ENCODE measurements at regions not wholly inside any gene's neighbourhood (a gene's known extent, or its start where the extent isn't known, plus 50 kb on each side); places are given as distances from the start of the nearest gene placed in this dataset.

DNA sequence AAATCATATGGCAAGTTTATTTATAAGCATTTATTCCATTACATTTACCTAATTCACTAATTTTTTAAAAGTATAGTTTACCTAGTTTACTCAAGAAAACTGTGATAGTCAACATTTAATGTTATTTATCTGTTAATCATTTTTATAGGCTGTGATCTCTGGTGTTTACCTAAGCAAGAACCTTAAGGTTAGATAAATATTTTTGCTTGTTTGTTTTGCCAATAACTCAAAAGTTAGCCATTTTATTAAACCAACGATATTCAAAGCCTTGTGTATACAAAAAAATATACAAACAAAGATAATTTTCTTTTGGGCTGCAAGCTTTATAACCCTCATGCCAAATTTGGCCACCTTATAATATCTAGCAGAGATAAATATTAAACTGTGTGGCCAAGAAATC is 157.3 kb downstream of the SLCO1B3 start:
- no peaks in the 10 kb centered on the region for H3K4me1 ChIP-seq
- no peaks in the 10 kb centered on the region for H3K9me3 ChIP-seq
- no peaks in the 10 kb centered on the region for H3K36me3 ChIP-seq
- H3K4me3 ChIP-seq (ENCODE audit: low read depth, low read length) = no peak overlapping the region
- TF ChIP-seq, protein P1, sequence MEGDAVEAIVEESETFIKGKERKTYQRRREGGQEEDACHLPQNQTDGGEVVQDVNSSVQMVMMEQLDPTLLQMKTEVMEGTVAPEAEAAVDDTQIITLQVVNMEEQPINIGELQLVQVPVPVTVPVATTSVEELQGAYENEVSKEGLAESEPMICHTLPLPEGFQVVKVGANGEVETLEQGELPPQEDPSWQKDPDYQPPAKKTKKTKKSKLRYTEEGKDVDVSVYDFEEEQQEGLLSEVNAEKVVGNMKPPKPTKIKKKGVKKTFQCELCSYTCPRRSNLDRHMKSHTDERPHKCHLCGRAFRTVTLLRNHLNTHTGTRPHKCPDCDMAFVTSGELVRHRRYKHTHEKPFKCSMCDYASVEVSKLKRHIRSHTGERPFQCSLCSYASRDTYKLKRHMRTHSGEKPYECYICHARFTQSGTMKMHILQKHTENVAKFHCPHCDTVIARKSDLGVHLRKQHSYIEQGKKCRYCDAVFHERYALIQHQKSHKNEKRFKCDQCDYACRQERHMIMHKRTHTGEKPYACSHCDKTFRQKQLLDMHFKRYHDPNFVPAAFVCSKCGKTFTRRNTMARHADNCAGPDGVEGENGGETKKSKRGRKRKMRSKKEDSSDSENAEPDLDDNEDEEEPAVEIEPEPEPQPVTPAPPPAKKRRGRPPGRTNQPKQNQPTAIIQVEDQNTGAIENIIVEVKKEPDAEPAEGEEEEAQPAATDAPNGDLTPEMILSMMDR (IDR thresholded peaks at IDR 0.05; ENCODE audit: low read depth, low read length) = no peak
- H3K27me3 ChIP-seq = no peaks in the 10 kb centered on the region
- no peak for DNase-seq

DNA sequence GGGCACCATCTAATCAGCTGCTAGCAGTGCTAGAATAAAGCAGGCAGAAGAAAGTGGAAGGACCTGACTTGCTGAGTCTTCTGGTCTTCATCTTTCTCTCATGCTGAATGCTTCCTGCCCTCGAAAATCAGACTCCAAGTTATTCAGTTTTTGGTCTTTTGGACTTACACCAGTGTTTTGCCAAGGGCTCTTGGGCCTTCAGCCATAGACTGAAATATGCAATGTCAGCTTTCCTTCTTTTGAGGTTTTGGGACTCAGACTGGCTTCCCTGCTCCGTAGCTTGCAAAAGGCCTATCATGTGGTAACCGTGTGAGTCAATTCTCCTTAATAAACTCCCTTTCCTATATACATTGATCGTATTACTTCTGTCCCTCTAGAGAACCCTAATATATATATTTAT is 159.3 kb downstream of the SLCO1B3 start:
- no peaks in the 10 kb centered on the region for H3K9me3 ChIP-seq
- no peaks in the 10 kb centered on the region for H3K27me3 ChIP-seq
- no peak overlapping the region for H3K4me3 ChIP-seq (ENCODE audit: low read depth, low read length)
- no peaks in the 10 kb centered on the region for H3K36me3 ChIP-seq
- no peak for DNase-seq
- H3K4me1 ChIP-seq = no peaks in the 10 kb centered on the region
- TF ChIP-seq, protein P1 (IDR thresholded peaks at IDR 0.05; ENCODE audit: low read depth, low read length) = no peak

DNA sequence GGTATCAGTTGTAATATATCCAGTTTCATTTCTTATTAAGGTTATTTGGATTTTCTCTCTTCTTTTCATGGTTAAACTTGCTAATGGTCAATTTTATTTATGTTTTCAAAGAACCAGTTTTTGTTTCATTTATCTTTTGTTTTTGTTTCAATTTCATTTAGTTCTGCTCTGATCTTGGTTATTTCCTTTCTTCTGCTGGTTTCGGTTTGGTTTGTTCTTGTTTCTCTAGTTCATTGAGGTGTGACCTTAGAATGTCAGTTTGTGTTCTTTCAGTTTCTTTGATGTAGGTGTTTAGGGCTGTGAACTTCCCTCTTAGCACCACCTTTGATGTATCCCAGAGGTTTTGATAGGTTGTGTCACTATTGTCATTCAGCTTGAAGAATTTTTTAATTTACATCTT is 145.6 kb upstream of the SLCO1B1 start:
- H3K4me1 ChIP-seq = no peaks in the 10 kb centered on the region
- no peaks in the 10 kb centered on the region for H3K27me3 ChIP-seq
- no peak overlapping the region for H3K4me3 ChIP-seq (ENCODE audit: low read depth, low read length)
- TF ChIP-seq, protein P1 (IDR thresholded peaks at IDR 0.05; ENCODE audit: low read depth, low read length) = no peak
- DNase-seq = no peak
- H3K36me3 ChIP-seq = no peaks in the 10 kb centered on the region
- H3K9me3 ChIP-seq = no peaks in the 10 kb centered on the region

- Histone ChIP-seq H3K27me3 (no peaks in the 10 kb centered on the region), H3K4me1 (no peaks in the 10 kb centered on the region), H3K4me3 (ENCODE audit: low read depth, low read length) (no peak overlapping the region), H3K9me3 (no peaks in the 10 kb centered on the region), H3K36me3 (no peaks in the 10 kb centered on the region)
- no peak for DNase-seq
- TF ChIP-seq, protein P1 (IDR thresholded peaks at IDR 0.05; ENCODE audit: low read depth, low read length) = no peak
Measured at GRCh38 chr12:21001778-21002177, 129.2 kb upstream of the SLCO1B1 start.

GRCh38 chr12:21025656-21026055 is 105.3 kb upstream of the SLCO1B1 start:
- H3K4me3 ChIP-seq (ENCODE audit: low read depth, low read length) = no peak overlapping the region
- no peaks in the 10 kb centered on the region for H3K36me3 ChIP-seq
- H3K4me1 ChIP-seq = no peaks in the 10 kb centered on the region
- H3K9me3 ChIP-seq = no peaks in the 10 kb centered on the region
- TF ChIP-seq, protein P1 (IDR thresholded peaks at IDR 0.05; ENCODE audit: low read depth, low read length) = no peak
- no peak for DNase-seq
- no peaks in the 10 kb centered on the region for H3K27me3 ChIP-seq

GRCh38 chr12:21026302-21026701 is 104.7 kb upstream of the SLCO1B1 start:
- no peaks in the 10 kb centered on the region for H3K27me3 ChIP-seq
- H3K9me3 ChIP-seq = no peaks in the 10 kb centered on the region
- no peaks in the 10 kb centered on the region for H3K4me1 ChIP-seq
- H3K36me3 ChIP-seq = no peaks in the 10 kb centered on the region
- H3K4me3 ChIP-seq (ENCODE audit: low read depth, low read length) = no peak overlapping the region
- TF ChIP-seq, protein P1 (IDR thresholded peaks at IDR 0.05; ENCODE audit: low read depth, low read length) = no peak
- no peak for DNase-seq
